ENCODE measurements at regions not wholly inside any gene's neighbourhood (a gene's known extent, or its start where the extent isn't known, plus 50 kb on each side); places are given as distances from the start of the nearest gene placed in this dataset.

- DNase-seq (ENCODE audit: low spot score): no peak
- ChIA-PET CTCF (interaction anchor here (0.6 kb wide), 1 partner anchor 216 kb away, joined by 3 read pairs; no protein-coding TSS in a partner anchor), POLR2A (no interaction called here)
- no peaks in the 10 kb centered on the region for H3K27me3 Mint-ChIP-seq (ENCODE audit: low read depth)
- no peak for ATAC-seq
- peaks cover 9% of the 10 kb centered on the region for H3K9me3 Mint-ChIP-seq
- TF ChIP-seq, protein P1, sequence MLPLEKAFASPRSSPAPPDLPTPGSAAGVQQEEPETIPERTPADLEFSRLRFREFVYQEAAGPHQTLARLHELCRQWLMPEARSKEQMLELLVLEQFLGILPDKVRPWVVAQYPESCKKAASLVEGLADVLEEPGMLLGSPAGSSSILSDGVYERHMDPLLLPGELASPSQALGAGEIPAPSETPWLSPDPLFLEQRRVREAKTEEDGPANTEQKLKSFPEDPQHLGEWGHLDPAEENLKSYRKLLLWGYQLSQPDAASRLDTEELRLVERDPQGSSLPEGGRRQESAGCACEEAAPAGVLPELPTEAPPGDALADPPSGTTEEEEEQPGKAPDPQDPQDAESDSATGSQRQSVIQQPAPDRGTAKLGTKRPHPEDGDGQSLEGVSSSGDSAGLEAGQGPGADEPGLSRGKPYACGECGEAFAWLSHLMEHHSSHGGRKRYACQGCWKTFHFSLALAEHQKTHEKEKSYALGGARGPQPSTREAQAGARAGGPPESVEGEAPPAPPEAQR (CRISPR knock-in tag; IDR thresholded peaks at IDR 0.05): no peak
- TF ChIP-seq, protein P2, sequence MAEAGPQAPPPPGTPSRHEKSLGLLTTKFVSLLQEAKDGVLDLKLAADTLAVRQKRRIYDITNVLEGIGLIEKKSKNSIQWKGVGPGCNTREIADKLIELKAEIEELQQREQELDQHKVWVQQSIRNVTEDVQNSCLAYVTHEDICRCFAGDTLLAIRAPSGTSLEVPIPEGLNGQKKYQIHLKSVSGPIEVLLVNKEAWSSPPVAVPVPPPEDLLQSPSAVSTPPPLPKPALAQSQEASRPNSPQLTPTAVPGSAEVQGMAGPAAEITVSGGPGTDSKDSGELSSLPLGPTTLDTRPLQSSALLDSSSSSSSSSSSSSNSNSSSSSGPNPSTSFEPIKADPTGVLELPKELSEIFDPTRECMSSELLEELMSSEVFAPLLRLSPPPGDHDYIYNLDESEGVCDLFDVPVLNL (CRISPR knock-in tag; IDR thresholded peaks at IDR 0.05; ENCODE audit: borderline replicate concordance, low read depth): no peak
- TF ChIP-seq ZNF219 (CRISPR knock-in tag; IDR thresholded peaks at IDR 0.05; ENCODE audit: borderline replicate concordance) (no peak), AR (CRISPR knock-in tag; IDR thresholded peaks at IDR 0.05) (no peak), ESRRA (CRISPR knock-in tag; IDR thresholded peaks at IDR 0.05; ENCODE audit: borderline replicate concordance) (no peak), ZNF232 (CRISPR knock-in tag; IDR thresholded peaks at IDR 0.05) (no peak), USF1 (CRISPR knock-in tag; IDR thresholded peaks at IDR 0.05) (no peak), E2F1 (CRISPR knock-in tag; IDR thresholded peaks at IDR 0.05) (no peak), CREB1 (CRISPR knock-in tag; IDR thresholded peaks at IDR 0.05) (no peak), TEAD1 (CRISPR knock-in tag; IDR thresholded peaks at IDR 0.05) (no peak), TEAD4 (CRISPR knock-in tag; IDR thresholded peaks at IDR 0.05) (no peak), ZNF425 (CRISPR knock-in tag; conservative IDR thresholded peaks at IDR 0.05) (no peak), FOXK1 (CRISPR knock-in tag; IDR thresholded peaks at IDR 0.05) (no peak)
- TF ChIP-seq, protein P3, sequence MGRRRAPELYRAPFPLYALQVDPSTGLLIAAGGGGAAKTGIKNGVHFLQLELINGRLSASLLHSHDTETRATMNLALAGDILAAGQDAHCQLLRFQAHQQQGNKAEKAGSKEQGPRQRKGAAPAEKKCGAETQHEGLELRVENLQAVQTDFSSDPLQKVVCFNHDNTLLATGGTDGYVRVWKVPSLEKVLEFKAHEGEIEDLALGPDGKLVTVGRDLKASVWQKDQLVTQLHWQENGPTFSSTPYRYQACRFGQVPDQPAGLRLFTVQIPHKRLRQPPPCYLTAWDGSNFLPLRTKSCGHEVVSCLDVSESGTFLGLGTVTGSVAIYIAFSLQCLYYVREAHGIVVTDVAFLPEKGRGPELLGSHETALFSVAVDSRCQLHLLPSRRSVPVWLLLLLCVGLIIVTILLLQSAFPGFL (CRISPR knock-in tag; IDR thresholded peaks at IDR 0.05; ENCODE audit: borderline replicate concordance): no peak
- TF ChIP-seq, protein P4, sequence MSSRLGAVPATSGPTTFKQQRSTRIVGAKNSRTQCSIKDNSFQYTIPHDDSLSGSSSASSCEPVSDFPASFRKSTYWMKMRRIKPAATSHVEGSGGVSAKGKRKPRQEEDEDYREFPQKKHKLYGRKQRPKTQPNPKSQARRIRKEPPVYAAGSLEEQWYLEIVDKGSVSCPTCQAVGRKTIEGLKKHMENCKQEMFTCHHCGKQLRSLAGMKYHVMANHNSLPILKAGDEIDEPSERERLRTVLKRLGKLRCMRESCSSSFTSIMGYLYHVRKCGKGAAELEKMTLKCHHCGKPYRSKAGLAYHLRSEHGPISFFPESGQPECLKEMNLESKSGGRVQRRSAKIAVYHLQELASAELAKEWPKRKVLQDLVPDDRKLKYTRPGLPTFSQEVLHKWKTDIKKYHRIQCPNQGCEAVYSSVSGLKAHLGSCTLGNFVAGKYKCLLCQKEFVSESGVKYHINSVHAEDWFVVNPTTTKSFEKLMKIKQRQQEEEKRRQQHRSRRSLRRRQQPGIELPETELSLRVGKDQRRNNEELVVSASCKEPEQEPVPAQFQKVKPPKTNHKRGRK (CRISPR knock-in tag; IDR thresholded peaks at IDR 0.05; ENCODE audit: borderline replicate concordance): no peak
- TF ChIP-seq, protein P5, sequence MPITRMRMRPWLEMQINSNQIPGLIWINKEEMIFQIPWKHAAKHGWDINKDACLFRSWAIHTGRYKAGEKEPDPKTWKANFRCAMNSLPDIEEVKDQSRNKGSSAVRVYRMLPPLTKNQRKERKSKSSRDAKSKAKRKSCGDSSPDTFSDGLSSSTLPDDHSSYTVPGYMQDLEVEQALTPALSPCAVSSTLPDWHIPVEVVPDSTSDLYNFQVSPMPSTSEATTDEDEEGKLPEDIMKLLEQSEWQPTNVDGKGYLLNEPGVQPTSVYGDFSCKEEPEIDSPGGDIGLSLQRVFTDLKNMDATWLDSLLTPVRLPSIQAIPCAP (CRISPR knock-in tag; IDR thresholded peaks at IDR 0.05): no peak
- H3K4me3 Mint-ChIP-seq: no peak overlapping the region
- H3K4me1 Mint-ChIP-seq: peaks cover 2% of the 10 kb centered on the region
- no peaks in the 10 kb centered on the region for H3K36me3 Mint-ChIP-seq
- H3K27ac Mint-ChIP-seq: no peak overlapping the region
Measured at GRCh38 chr16:25367773-25368524, 110.3 kb upstream of the ZKSCAN2 start.

All from WTC11 (cell line).